ENCODE measurements at regions not wholly inside any gene's neighbourhood (a gene's known extent, or its start where the extent isn't known, plus 50 kb on each side); places are given as distances from the start of the nearest gene placed in this dataset.

- TF ChIP-seq CTCF (conservative IDR thresholded peaks at IDR 0.05; ENCODE audit: low read length) (no peak), EZH2phosphoT487 (IDR thresholded peaks at IDR 0.05; ENCODE audit: borderline replicate concordance, low read depth, low read length) (no peak)
Observed at GRCh38 chr9:672851-673250, 168.6 kb upstream of the DMRT1 start.

Data from OCI-LY7 (cell line).